Fibroblast of the aortic adventitia (primary cell): ENCODE measurements at regions not wholly inside any gene's neighbourhood (a gene's known extent, or its start where the extent isn't known, plus 50 kb on each side); places are given as distances from the start of the nearest gene placed in this dataset.

Experiments
- DNase-seq: peaks from one replicate; pipeline ENCODE4 v3.0.0-alpha.2; 2010; ENCODE audit warnings: low read depth
- H3K4me3 ChIP-seq: 2 replicates; pipeline ENCODE4 v1.5.1; 2011; ENCODE audit warnings: low read depth, mild to moderate bottlenecking, control low read depth, low read length, moderate library complexity
- TF ChIP-seq, protein P1 (sequence below): IDR thresholded peaks from 2 replicates; pipeline ENCODE4 v1.5.1; 2011; ENCODE audit warnings: mild to moderate bottlenecking, low read length, control low read depth, inconsistent platforms; ENCODE audit not compliant: insufficient read depth

DNA sequence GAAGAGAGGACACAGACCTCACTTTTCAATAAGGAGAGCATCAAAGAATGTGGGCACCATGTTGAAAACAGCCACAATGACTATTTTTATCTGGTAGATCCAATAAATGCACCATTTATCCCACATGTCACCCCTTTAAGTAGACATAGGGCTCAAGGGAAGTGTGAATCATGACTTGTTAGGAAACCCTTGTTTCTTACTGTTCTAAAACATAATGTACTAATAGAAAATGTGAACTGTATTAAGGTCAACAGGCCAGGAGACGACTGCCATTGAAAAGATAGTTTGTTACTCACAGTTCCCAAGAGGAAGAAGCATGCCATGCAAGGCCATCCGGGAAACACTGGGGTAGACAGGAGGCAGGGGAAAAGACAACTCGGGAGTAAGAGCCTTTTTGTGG, 137.7 kb downstream of the EN1 start:
- TF ChIP-seq, protein P1, sequence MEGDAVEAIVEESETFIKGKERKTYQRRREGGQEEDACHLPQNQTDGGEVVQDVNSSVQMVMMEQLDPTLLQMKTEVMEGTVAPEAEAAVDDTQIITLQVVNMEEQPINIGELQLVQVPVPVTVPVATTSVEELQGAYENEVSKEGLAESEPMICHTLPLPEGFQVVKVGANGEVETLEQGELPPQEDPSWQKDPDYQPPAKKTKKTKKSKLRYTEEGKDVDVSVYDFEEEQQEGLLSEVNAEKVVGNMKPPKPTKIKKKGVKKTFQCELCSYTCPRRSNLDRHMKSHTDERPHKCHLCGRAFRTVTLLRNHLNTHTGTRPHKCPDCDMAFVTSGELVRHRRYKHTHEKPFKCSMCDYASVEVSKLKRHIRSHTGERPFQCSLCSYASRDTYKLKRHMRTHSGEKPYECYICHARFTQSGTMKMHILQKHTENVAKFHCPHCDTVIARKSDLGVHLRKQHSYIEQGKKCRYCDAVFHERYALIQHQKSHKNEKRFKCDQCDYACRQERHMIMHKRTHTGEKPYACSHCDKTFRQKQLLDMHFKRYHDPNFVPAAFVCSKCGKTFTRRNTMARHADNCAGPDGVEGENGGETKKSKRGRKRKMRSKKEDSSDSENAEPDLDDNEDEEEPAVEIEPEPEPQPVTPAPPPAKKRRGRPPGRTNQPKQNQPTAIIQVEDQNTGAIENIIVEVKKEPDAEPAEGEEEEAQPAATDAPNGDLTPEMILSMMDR, result no peak
- no peak for DNase-seq
- H3K4me3 ChIP-seq, result no peak overlapping the region

DNA sequence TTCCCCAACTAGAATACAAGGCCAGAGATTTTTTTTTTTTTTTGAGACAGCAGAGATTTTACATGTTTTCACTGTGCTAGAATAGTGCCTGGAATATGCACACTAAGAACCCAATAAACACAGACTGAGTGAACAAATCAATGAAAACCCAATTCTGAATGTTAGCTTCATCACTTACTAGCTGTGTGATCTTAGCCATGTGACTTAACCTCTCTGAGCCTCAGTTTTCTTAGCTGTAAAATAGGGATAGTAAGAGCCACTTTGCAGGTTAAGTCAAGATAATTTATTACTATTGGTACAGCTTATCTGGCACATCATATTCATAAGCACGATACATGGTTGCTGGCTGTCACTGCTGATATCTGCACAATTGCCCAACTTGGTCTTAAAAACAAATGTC, 140.6 kb downstream of the EN1 start:
- DNase-seq, result no peak
- H3K4me3 ChIP-seq, result no peak overlapping the region
- TF ChIP-seq, protein P1, result no peak

DNA sequence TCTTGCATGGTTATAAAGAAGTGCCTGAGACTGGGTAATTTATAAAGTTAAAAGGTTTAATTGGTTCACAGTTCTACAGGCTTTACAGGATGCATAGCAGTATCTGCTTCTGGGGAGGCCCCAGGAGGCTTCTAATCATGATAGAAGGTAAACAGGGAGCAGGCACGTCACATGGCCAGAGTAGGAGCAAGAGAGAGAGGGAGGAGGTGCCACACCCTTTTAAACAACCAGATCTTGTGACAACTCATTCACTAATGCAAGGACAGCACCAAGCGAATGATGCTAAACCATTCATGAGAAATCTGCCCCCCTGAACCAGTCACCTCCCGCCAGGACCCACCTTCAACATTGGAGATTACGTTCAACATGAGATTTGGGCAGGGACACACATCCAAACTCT, 141.1 kb downstream of the EN1 start:
- no peak overlapping the region for H3K4me3 ChIP-seq
- TF ChIP-seq, protein P1, result no peak
- DNase-seq, result no peak

DNA sequence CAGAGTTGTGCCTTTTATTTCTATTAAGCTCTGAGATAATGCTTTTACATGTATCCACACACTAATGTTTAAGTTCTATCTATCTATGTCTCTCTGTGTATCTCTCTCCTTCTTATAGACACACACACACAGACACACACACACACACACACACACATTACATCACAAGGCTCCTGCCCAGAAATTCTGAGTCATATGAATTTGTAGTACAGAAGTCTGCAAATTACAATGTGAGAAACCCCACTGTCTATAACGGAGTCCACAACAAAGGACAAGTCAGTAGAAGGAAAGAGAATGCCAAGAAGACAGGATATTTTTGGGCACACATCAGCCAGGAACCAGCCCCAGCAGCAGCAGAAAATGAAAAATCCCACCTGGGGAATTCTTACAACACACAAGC, 142.4 kb downstream of the EN1 start:
- peak; percentile 84 for DNase-seq
- TF ChIP-seq, protein P1, result no peak
- no peak overlapping the region for H3K4me3 ChIP-seq

DNA sequence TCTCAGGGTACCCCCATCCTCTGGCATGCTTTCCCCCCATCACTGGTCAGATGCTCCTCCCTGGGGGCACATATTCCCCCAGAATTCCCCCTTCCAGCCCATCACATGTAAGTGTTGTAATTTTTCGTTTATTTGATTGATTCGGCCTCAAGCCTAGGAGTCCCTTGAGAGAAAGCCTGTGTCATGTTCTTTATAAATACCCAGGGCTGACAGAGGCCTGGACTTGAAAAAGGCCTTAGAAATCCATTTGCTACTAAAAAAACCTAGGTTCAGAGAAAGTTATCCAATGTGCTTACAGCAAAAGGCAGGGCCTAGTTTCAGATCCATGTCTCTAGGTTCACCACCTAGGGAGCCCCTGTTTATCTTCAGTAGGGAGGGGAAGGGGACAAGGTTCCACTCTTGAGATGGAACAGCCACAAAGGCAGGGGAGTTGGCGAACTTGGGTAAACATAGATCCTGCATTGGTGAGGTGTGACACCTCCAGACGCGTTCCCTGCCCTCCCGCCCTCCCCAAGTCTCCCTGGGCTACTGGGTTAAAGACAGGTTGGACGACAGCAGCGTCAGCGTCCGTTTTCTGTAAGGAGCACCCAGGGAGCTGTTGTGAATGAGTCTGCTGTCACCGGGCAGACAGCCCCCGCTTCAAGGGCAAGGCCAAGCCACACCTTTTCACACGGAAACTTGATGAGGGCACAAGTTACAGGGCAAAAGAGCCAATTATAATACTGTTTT, 147.8 kb downstream of the EN1 start:
- no peak for DNase-seq
- TF ChIP-seq, protein P1, result no peak
- no peak overlapping the region for H3K4me3 ChIP-seq

DNA sequence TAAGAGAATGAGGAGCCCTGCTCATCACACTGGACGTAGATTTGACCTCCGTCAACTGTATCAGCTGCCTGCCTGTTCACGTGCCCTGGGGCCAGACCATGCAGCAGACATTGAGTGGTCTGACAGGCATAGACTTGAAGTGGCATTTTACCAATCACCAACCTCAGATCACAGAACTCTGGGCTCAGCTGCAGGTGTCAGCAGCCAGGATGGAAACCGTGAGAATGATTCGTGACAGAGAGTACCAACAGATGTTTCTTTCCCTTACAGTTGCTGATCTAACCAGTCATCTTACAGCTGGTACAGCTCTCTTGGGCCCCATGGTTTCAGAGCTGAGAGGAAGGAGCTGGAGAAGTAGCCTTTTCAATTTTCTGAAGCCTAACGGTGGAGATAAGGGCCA, 148.9 kb downstream of the EN1 start:
- DNase-seq, result no peak

More for the DNA sequence above, 148.9 kb downstream of the EN1 start:
- H3K4me3 ChIP-seq, result no peak overlapping the region
- TF ChIP-seq, protein P1, result no peak
